GM23338 (cell line): ENCODE measurements at regions not wholly inside any gene's neighbourhood (a gene's known extent, or its start where the extent isn't known, plus 50 kb on each side); places are given as distances from the start of the nearest gene placed in this dataset.

Source experiments
- ATAC-seq: fragments of 200-7000 bp; cut with Tn5 transposase; 3 replicates; pipeline ENCODE4 v1.9.1; 2020
- DNase-seq: peaks from one replicate; pipeline ENCODE4 v3.0.0-alpha.2; 2015; ENCODE audit warnings: low spot score
- H2AFZ ChIP-seq: fragments of 200-600 bp; sonication (generic); 2 replicates; pipeline ENCODE4 v1.8.0; 2016; ENCODE audit warnings: antibody characterized with exemption, mild to moderate bottlenecking, moderate library complexity
- H3F3A ChIP-seq: fragments of 200-600 bp; sonication (generic); replicated peaks from 2 replicates; pipeline ENCODE4 v1.8.0; 2017; ENCODE audit warnings: antibody characterized with exemption, mixed run types, low read depth
- H3K27ac ChIP-seq: fragments of 200-600 bp; sonication (generic); 2 replicates; pipeline ENCODE4 v1.6.1; 2016; ENCODE audit warnings: low read depth
- H3K27me3 ChIP-seq: fragments of 200-600 bp; sonication (generic); 2 replicates; pipeline ENCODE4 v1.8.0; 2016; ENCODE audit warnings: mild to moderate bottlenecking, mixed run types, moderate library complexity; ENCODE audit not compliant: insufficient read depth
- H3K36me3 ChIP-seq: fragments of 200-600 bp; sonication (generic); 2 replicates; pipeline ENCODE4 v1.8.0; 2016; ENCODE audit warnings: mild to moderate bottlenecking; ENCODE audit not compliant: insufficient read depth
- H3K4me1 ChIP-seq: fragments of 200-600 bp; sonication (generic); 2 replicates; pipeline ENCODE4 v1.8.0; 2016; ENCODE audit warnings: mild to moderate bottlenecking, moderate library complexity; ENCODE audit not compliant: insufficient read depth
- H3K4me2 ChIP-seq: fragments of 200-600 bp; sonication (generic); 2 replicates; pipeline ENCODE4 v1.7.1; 2017; ENCODE audit warnings: mixed run types
- H3K4me3 ChIP-seq: fragments of 200-600 bp; sonication (generic); 2 replicates; pipeline ENCODE4 v1.6.1; 2016; ENCODE audit warnings: mixed run types
- H3K79me2 ChIP-seq: fragments of 200-600 bp; sonication (generic); replicated peaks from 2 replicates; pipeline ENCODE4 v1.8.0; 2017; ENCODE audit warnings: mild to moderate bottlenecking; ENCODE audit not compliant: insufficient read depth
- H3K9me2 ChIP-seq: fragments of 200-600 bp; sonication (generic); 2 replicates; pipeline ENCODE4 v1.8.0; 2017; ENCODE audit not compliant: insufficient read depth
- H4K20me1 ChIP-seq: fragments of 200-600 bp; sonication (generic); replicated peaks from 2 replicates; pipeline ENCODE4 v1.8.0; 2017; ENCODE audit warnings: mild to moderate bottlenecking; ENCODE audit not compliant: insufficient read depth
- H3K27ac Mint-ChIP-seq: 2 replicates; pipeline ENCODE4 v1.8.0; 2020; ENCODE audit warnings: inconsistent platforms, mild to moderate bottlenecking, moderate library complexity, mixed read lengths
- H3K27me3 Mint-ChIP-seq: 3 replicates; pipeline ENCODE4 v1.8.0; 2022; ENCODE audit warnings: low read depth, mild to moderate bottlenecking, moderate library complexity, mixed read lengths, inconsistent platforms; ENCODE audit not compliant: insufficient read depth, poor library complexity
- H3K36me3 Mint-ChIP-seq: 3 replicates; pipeline ENCODE4 v1.8.0; 2021; ENCODE audit warnings: low read depth, mild to moderate bottlenecking, inconsistent platforms, moderate library complexity, mixed read lengths
- H3K4me1 Mint-ChIP-seq: 3 replicates; pipeline ENCODE4 v1.8.0; 2020; ENCODE audit warnings: mild to moderate bottlenecking, inconsistent platforms, mixed read lengths
- H3K4me3 Mint-ChIP-seq: 3 replicates; pipeline ENCODE4 v1.8.0; 2021; ENCODE audit warnings: moderate library complexity, mild to moderate bottlenecking, inconsistent platforms, mixed read lengths
- H3K9me3 Mint-ChIP-seq: 3 replicates; pipeline ENCODE4 v1.8.0; 2020; ENCODE audit warnings: moderate library complexity, mild to moderate bottlenecking, inconsistent platforms, mixed read lengths
- EZH2 ChIP-seq: fragments of 200-600 bp; sonication (generic); IDR thresholded peaks from one replicate; pipeline ENCODE4 v1.8.0; 2017; ENCODE audit warnings: antibody characterized with exemption, mild to moderate bottlenecking, low read depth; ENCODE audit not compliant: unreplicated experiment
- JUNB ChIP-seq: IDR thresholded peaks from one replicate; pipeline ENCODE4 v1.6.1; 2016; ENCODE audit warnings: antibody characterized with exemption; ENCODE audit not compliant: unreplicated experiment
- NANOG ChIP-seq: IDR thresholded peaks from 2 replicates; pipeline ENCODE4 v1.6.1; 2016; ENCODE audit warnings: antibody characterized with exemption, borderline replicate concordance
- POLR2AphosphoS5 ChIP-seq: IDR thresholded peaks from 2 replicates; pipeline ENCODE4 v1.6.1; 2016; ENCODE audit warnings: antibody characterized with exemption, low read depth
- TF ChIP-seq, protein P1 (sequence below): IDR thresholded peaks from one replicate; pipeline ENCODE4 v1.6.1; 2018; ENCODE audit warnings: antibody characterized with exemption; ENCODE audit not compliant: unreplicated experiment
- TF ChIP-seq, protein P2 (sequence below): IDR thresholded peaks from 2 replicates; pipeline ENCODE4 v1.6.1; 2016; ENCODE audit warnings: antibody characterized with exemption

DNA sequence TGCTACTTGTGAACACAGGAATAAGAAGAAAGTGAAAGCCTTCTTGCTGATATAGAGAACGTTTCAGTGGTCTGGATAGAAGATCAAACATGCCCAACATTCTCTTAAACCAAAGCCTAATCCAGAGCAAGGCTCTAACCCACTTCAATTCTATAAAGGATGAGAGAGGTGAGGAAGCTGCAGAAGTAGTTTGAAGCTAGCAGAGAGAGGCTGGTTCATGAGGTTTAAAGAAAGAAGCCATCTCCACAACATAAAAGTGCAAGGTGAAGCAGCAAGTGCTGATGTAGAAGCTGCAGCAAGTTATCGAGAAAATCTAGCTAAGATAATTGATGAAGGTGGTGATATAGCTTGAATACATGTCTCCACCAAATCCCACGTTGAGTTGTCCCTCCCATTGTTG, 383.3 kb upstream of the ASIC2 start (continued):
- TF ChIP-seq, protein P1, sequence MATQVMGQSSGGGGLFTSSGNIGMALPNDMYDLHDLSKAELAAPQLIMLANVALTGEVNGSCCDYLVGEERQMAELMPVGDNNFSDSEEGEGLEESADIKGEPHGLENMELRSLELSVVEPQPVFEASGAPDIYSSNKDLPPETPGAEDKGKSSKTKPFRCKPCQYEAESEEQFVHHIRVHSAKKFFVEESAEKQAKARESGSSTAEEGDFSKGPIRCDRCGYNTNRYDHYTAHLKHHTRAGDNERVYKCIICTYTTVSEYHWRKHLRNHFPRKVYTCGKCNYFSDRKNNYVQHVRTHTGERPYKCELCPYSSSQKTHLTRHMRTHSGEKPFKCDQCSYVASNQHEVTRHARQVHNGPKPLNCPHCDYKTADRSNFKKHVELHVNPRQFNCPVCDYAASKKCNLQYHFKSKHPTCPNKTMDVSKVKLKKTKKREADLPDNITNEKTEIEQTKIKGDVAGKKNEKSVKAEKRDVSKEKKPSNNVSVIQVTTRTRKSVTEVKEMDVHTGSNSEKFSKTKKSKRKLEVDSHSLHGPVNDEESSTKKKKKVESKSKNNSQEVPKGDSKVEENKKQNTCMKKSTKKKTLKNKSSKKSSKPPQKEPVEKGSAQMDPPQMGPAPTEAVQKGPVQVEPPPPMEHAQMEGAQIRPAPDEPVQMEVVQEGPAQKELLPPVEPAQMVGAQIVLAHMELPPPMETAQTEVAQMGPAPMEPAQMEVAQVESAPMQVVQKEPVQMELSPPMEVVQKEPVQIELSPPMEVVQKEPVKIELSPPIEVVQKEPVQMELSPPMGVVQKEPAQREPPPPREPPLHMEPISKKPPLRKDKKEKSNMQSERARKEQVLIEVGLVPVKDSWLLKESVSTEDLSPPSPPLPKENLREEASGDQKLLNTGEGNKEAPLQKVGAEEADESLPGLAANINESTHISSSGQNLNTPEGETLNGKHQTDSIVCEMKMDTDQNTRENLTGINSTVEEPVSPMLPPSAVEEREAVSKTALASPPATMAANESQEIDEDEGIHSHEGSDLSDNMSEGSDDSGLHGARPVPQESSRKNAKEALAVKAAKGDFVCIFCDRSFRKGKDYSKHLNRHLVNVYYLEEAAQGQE: no peak
- TF ChIP-seq, protein P2, sequence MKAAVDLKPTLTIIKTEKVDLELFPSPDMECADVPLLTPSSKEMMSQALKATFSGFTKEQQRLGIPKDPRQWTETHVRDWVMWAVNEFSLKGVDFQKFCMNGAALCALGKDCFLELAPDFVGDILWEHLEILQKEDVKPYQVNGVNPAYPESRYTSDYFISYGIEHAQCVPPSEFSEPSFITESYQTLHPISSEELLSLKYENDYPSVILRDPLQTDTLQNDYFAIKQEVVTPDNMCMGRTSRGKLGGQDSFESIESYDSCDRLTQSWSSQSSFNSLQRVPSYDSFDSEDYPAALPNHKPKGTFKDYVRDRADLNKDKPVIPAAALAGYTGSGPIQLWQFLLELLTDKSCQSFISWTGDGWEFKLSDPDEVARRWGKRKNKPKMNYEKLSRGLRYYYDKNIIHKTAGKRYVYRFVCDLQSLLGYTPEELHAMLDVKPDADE: no peak

DNA sequence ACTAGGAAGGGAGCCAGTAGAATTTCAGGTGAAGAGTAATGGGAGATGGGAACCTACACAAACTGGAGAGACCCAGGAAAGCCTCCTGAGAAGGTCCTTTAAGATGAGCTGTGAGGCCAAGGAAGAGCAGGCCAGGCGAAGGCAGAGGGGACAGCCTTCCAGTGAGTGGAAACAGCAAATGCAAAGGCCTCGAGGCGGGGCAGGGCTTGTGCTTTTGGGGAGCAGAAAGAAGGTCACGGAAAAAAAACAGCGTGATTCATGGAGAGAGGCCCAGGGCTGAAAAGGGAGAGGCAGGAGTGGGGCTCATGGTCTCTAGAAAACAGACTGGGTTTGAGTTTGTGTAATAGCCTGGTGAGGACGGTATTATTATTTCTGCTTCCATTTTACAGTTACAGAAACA, 386.5 kb upstream of the ASIC2 start:
- Histone ChIP-seq H3K4me3 (no peak overlapping the region), H3K4me1 (no peaks in the 10 kb centered on the region), H3F3A (no peaks in the 10 kb centered on the region), H4K20me1 (peaks cover 7% of the 10 kb centered on the region; the same call in 1 of the 2 replicates), H3K27me3 (no peaks in the 10 kb centered on the region), H3K36me3 (no peaks in the 10 kb centered on the region), H3K4me2 (no peak overlapping the region), H3K27ac (no peak overlapping the region), H2AFZ (no peak overlapping the region), H3K79me2 (no peaks in the 10 kb centered on the region), H3K9me2 (no peaks in the 10 kb centered on the region)
- no peaks in the 10 kb centered on the region for H3K4me1 Mint-ChIP-seq
- no peak overlapping the region for H3K27ac Mint-ChIP-seq
- H3K9me3 Mint-ChIP-seq: no peaks in the 10 kb centered on the region
- H3K36me3 Mint-ChIP-seq: no peaks in the 10 kb centered on the region
- ATAC-seq (no peak), DNase-seq (no peak)
- H3K4me3 Mint-ChIP-seq: no peak overlapping the region
- H3K27me3 Mint-ChIP-seq: peaks cover 2% of the 10 kb centered on the region
- TF ChIP-seq NANOG (no peak), EZH2 (no peak), JUNB (no peak), POLR2AphosphoS5 (no peak)
- TF ChIP-seq, protein P1: no peak
- TF ChIP-seq, protein P2: no peak
